Colonic mucosa (tissue), 4 donors: ENCODE measurements at regions not wholly inside any gene's neighbourhood (a gene's known extent, or its start where the extent isn't known, plus 50 kb on each side); places are given as distances from the start of the nearest gene placed in this dataset.

ENCODE experiments used
- DNase-seq: peaks from one replicate; pipeline ENCODE4 v3.0.0-alpha.2; 2020
- H3K27ac ChIP-seq: fragments of 200-600 bp; one replicate; pipeline ENCODE4 v1.8.0; 2021
- H3K27me3 ChIP-seq: fragments of 200-600 bp; one replicate; pipeline ENCODE4 v1.8.0; 2021
- H3K36me3 ChIP-seq: fragments of 200-600 bp; one replicate; pipeline ENCODE4 v1.8.0; 2021
- H3K4me1 ChIP-seq: fragments of 200-600 bp; one replicate; pipeline ENCODE4 v1.8.0; 2021; ENCODE audit warnings: mild to moderate bottlenecking
- H3K4me3 ChIP-seq: fragments of 200-600 bp; one replicate; pipeline ENCODE4 v1.8.0; 2021
- H3K9ac ChIP-seq, 2 donors: one replicate each; pipeline ENCODE4 v1.7.0; 2013; ENCODE audit warnings: control low read depth in 2 of 2, low read depth in 2 of 2, low read length in 2 of 2
- H3K9me3 ChIP-seq: fragments of 200-600 bp; one replicate; pipeline ENCODE4 v1.8.0; 2021
- CTCF ChIP-seq: fragments of 200-600 bp; IDR thresholded peaks from one replicate; pipeline ENCODE4 v1.8.0; 2022; ENCODE audit warnings: antibody characterized with exemption, mild to moderate bottlenecking
- intact Hi-C: fragments of 100-400 bp; cut with DNase I; formaldehyde crosslinking; loops from one replicate; pipeline ENCODE4 v1.14.1; 2022
- donor health status: healthy.
- donor health status: DM: no; HTN: no; CAD: no.
- donor health status: DM: no; HTN: no; CAD: no.

- DNase-seq, result no peak
- Histone ChIP-seq H3K9ac (no peak overlapping the region), H3K4me1 (no peaks in the 10 kb centered on the region), H3K9me3 (no peaks in the 10 kb centered on the region), H3K27ac (no peak overlapping the region), H3K27me3 (no peaks in the 10 kb centered on the region), H3K36me3 (no peaks in the 10 kb centered on the region), H3K4me3 (no peak overlapping the region)
- TF ChIP-seq CTCF, result no peak
- intact Hi-C loops, result no loop called here
Observed at GRCh38 chr12:11978726-11979384, 91.9 kb upstream of the BCL2L14 start.

DNA sequence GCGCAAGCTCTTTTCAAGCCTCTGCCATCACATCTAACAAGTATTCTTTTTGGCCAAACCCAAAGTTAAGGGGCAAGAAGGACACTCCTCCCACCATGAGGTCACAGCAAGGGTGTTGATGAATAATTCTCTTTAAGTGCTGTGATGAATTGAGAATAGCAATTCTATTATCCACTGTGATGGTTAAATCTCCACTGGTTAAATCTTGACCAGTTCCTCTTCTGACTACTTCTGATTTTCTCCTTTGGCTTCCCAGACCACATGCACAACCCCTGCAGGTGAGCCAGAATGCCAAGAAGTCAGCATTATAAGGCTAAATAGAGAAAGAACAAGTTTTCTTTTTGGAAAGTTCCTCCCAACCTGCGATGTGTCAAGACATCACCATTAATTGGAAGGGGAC lies 90.6 kb upstream of the BCL2L14 start:
- H3K9me3 ChIP-seq, result no peaks in the 10 kb centered on the region
- no peaks in the 10 kb centered on the region for H3K36me3 ChIP-seq
- no peak overlapping the region for H3K27ac ChIP-seq
- no peaks in the 10 kb centered on the region for H3K4me1 ChIP-seq
- no peak overlapping the region for H3K4me3 ChIP-seq
- intact Hi-C loops, result no loop called here
- no peak overlapping the region for H3K9ac ChIP-seq
- no peak for DNase-seq
- no peak for TF ChIP-seq CTCF
- H3K27me3 ChIP-seq, result no peaks in the 10 kb centered on the region

GRCh38 chr12:11981121-11981733 lies 89.5 kb upstream of the BCL2L14 start:
- no peaks in the 10 kb centered on the region for H3K4me1 ChIP-seq
- no peaks in the 10 kb centered on the region for H3K9me3 ChIP-seq
- no peak for TF ChIP-seq CTCF
- no peak for DNase-seq
- H3K9ac ChIP-seq, result no peak overlapping the region
- no peaks in the 10 kb centered on the region for H3K27me3 ChIP-seq
- H3K27ac ChIP-seq, result no peak overlapping the region
- no peak overlapping the region for H3K4me3 ChIP-seq
- no peaks in the 10 kb centered on the region for H3K36me3 ChIP-seq
- intact Hi-C loops, result no loop called here

DNA sequence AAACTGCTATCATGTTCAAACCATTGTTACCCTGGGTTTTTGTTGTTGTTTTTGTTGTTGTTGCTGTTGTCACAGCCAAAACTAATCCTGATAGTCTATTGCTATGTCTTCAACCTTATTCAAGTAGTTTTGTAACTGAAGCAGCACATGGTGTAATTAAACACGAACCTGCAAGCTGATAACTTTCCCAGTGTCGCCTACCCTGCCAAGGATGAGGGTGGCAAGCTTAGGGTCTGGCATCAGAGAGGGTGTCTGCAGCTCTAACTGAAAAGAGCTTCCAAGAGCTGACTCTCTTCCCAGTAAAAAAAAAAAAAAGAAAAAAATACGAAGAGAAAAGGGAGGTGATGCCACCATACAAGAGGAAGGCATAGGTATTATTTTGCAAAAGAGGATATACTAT lies 86.3 kb upstream of the BCL2L14 start:
- Histone ChIP-seq H3K9ac (no peak overlapping the region), H3K36me3 (no peaks in the 10 kb centered on the region), H3K4me1 (no peaks in the 10 kb centered on the region), H3K9me3 (no peaks in the 10 kb centered on the region), H3K27ac (no peak overlapping the region), H3K27me3 (no peaks in the 10 kb centered on the region), H3K4me3 (no peak overlapping the region)
- intact Hi-C loops, result no loop called here
- TF ChIP-seq CTCF, result no peak
- DNase-seq, result no peak

DNA sequence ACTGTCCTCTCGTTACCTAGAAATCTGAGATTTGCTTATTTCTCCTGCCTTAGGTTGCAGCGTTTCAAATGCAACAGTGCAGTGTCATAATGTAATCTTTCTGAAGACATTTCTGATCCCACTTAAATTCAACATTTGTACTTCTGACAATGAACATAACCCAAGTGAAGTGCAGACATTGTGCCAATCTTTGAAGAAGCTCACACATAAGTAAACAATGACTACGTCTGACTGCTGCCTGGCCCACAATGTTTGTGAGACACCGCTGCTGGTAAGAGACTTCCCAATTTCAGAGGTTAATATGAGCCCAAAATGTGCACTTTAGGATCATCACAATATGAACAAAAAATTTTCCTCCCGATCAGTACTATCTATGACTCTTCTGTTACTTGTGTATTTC lies 84.6 kb upstream of the BCL2L14 start:
- H3K9me3 ChIP-seq, result no peaks in the 10 kb centered on the region
- no peak for DNase-seq
- no peak for TF ChIP-seq CTCF

More for the DNA sequence above, 84.6 kb upstream of the BCL2L14 start:
- no peak overlapping the region for H3K27ac ChIP-seq
- H3K9ac ChIP-seq, result no peak overlapping the region
- H3K4me1 ChIP-seq, result no peaks in the 10 kb centered on the region
- H3K36me3 ChIP-seq, result no peaks in the 10 kb centered on the region
- intact Hi-C loops, result no loop called here
- no peaks in the 10 kb centered on the region for H3K27me3 ChIP-seq
- H3K4me3 ChIP-seq, result no peak overlapping the region
